K562 (cell line): ENCODE measurements at regions not wholly inside any gene's neighbourhood (a gene's known extent, or its start where the extent isn't known, plus 50 kb on each side); places are given as distances from the start of the nearest gene placed in this dataset.

Experiments
- ATAC-seq: fragments of 200-7000 bp; cut with Tn5 transposase; 3 replicates; pipeline ENCODE4 v1.9.1; 2020; ENCODE audit warnings: moderate library complexity
- BruUV-seq: library from RNA; stranded (reverse); fragments of 400-500 nt; replicated peaks from 2 replicates; lab custom pipeline; 2021; lab: Mats Ljungman, UMichigan
- CTCF ChIA-PET: fragments of 300-600 bp; formaldehyde crosslinking; extraction: SDS; loops from one replicate; lab custom pipeline; 2021; ENCODE audit warnings: low intra/inter-chr PET ratio; lab: Yijun Ruan, JAX
- POLR2A ChIA-PET: fragments of 300-600, 350-650 bp; sonication (Branson Sonifier 250); formaldehyde crosslinking; extraction: SDS; loops from one replicate; lab custom pipeline; 2021; ENCODE audit warnings: antibody characterized with exemption, inconsistent platforms; lab: Yijun Ruan, JAX
- DNase-seq, 4 experiments: peaks; one replicate each; pipeline versions ENCODE4 v3.0.0 to v3.0.0-alpha.2; 2011 to 2018; ENCODE audit warnings: low spot score in 3 of 4, mixed read lengths in 3 of 4; ENCODE audit errors: extremely low read depth in 1 of 4
- FAIRE-seq: peaks from 2 replicates; lab custom pipeline; 2011; peaks lifted over from hg19 to GRCh38; lab: Jason Lieb, UNC
- H2AFZ ChIP-seq: 2 replicates; pipeline ENCODE4 v1.6.0; 2011; ENCODE audit warnings: low read depth, low read length, control low read depth, inconsistent platforms
- H3K27ac ChIP-seq: fragments of 200-600 bp; 3 replicates; pipeline ENCODE4 v1.8.0; 2011; ENCODE audit warnings: low read depth, mild to moderate bottlenecking, control low read depth, inconsistent platforms, low read length, moderate library complexity, mixed read lengths; ENCODE audit errors: extremely low read depth
- H3K27me3 ChIP-seq, 2 experiments: fragments of 300-600 bp in 1 of 2; 2 replicates in 1 of 2; 3 replicates in 1 of 2; pipeline versions ENCODE4 v1.6.0 to v1.8.0; 2011; ENCODE audit warnings: inconsistent platforms in 2 of 2, low read length in 2 of 2, mild to moderate bottlenecking in 1 of 2, mixed read lengths in 1 of 2, moderate library complexity in 1 of 2; ENCODE audit not compliant: control insufficient read depth in 2 of 2, insufficient read depth in 2 of 2
- H3K36me3 ChIP-seq: fragments of 300-600 bp; 3 replicates; pipeline ENCODE4 v1.8.0; 2011; ENCODE audit warnings: mild to moderate bottlenecking, low read length, inconsistent platforms; ENCODE audit not compliant: control insufficient read depth, insufficient read depth
- H3K4me1 ChIP-seq, 2 experiments: fragments of 200-600 bp in 1 of 2; replicated peaks in 1 of 2; 2 replicates in 1 of 2; 3 replicates in 1 of 2; pipeline versions ENCODE4 v1.5.1 to v1.8.0; 2011; ENCODE audit warnings: inconsistent platforms in 2 of 2, low read length in 2 of 2, mild to moderate bottlenecking in 1 of 2, mixed read lengths in 1 of 2, moderate library complexity in 1 of 2; ENCODE audit not compliant: control insufficient read depth in 2 of 2, insufficient read depth in 2 of 2
- H3K4me2 ChIP-seq: 2 replicates; pipeline ENCODE4 v1.6.1; 2011; ENCODE audit warnings: low read length, control low read depth, inconsistent platforms, mixed read lengths; ENCODE audit not compliant: insufficient read depth
- H3K4me3 ChIP-seq: fragments of 200-600 bp; sonication (generic), shearing (Covaris generic); 2 replicates; pipeline ENCODE4 v1.5.1; 2016; ENCODE audit warnings: control low read depth, inconsistent platforms
- H3K79me2 ChIP-seq: fragments of 200-600 bp; 3 replicates; pipeline ENCODE4 v1.8.0; 2011; ENCODE audit warnings: low read length, inconsistent platforms; ENCODE audit not compliant: control insufficient read depth, insufficient read depth
- H3K9ac ChIP-seq, 2 experiments: 2 replicates each; pipeline versions ENCODE4 v1.6.0 to v1.6.1; 2011; ENCODE audit warnings: low read depth in 2 of 2, low read length in 2 of 2, control low read depth in 1 of 2, inconsistent platforms in 1 of 2, mild to moderate bottlenecking in 1 of 2, mixed read lengths in 1 of 2; ENCODE audit not compliant: insufficient read depth in 1 of 2
- H3K9me1 ChIP-seq: one replicate; pipeline ENCODE4 v1.6.0; 2011; ENCODE audit warnings: inconsistent platforms, mild to moderate bottlenecking, low read length, moderate library complexity; ENCODE audit not compliant: control insufficient read depth, insufficient read depth
- H3K9me3 ChIP-seq: replicated peaks from 2 replicates; pipeline ENCODE4 v1.5.1; 2011; ENCODE audit warnings: low read depth, low read length, inconsistent platforms; ENCODE audit not compliant: control insufficient read depth, insufficient read depth
- H4K20me1 ChIP-seq: replicated peaks from 2 replicates; pipeline ENCODE4 v1.6.1; 2011; ENCODE audit warnings: low read length, inconsistent platforms, mixed read lengths; ENCODE audit not compliant: control insufficient read depth, insufficient read depth
- BRF2 ChIP-seq: IDR thresholded peaks from 3 replicates; pipeline ENCODE4 v1.6.1; 2011; ENCODE audit warnings: borderline replicate concordance, mild to moderate bottlenecking; ENCODE audit not compliant: insufficient read length, insufficient read depth
- E2F1 ChIP-seq: sonication (generic); formaldehyde crosslinking; IDR thresholded peaks from 2 replicates; pipeline ENCODE4 v1.8.1; 2023; ENCODE audit warnings: mild to moderate bottlenecking, missing genetic modification reagents, moderate library complexity
- EZH2 ChIP-seq: IDR thresholded peaks from 2 replicates; pipeline ENCODE4 v1.6.1; 2012; ENCODE audit warnings: low read depth, mild to moderate bottlenecking, inconsistent platforms, low read length, borderline replicate concordance
- HDGF ChIP-seq: fragments of 450-650 bp; IDR thresholded peaks from 2 replicates; pipeline ENCODE4 v1.6.1; 2016
- JUN ChIP-seq, 2 experiments: sonication (generic) in 1 of 2; formaldehyde crosslinking in 1 of 2; IDR thresholded peaks; 2 replicates each; pipeline versions ENCODE4 v1.6.1 to v1.8.0; 2012 to 2022; ENCODE audit warnings: borderline replicate concordance in 2 of 2, mild to moderate bottlenecking in 2 of 2, improper control_type of control experiment in 1 of 2, low read depth in 1 of 2, low read length in 1 of 2, missing genetic modification reagents in 1 of 2
- KLF16 ChIP-seq: IDR thresholded peaks from 2 replicates; pipeline ENCODE4 v1.6.1; 2016; ENCODE audit warnings: antibody characterized with exemption
- MCM3 ChIP-seq: fragments of 450-650 bp; IDR thresholded peaks from 2 replicates; pipeline ENCODE4 v1.6.1; 2016
- NCOA1 ChIP-seq: fragments of 450-650 bp; IDR thresholded peaks from 2 replicates; pipeline ENCODE4 v1.6.1; 2016; ENCODE audit warnings: low read depth
- PHB ChIP-seq: fragments of 250-450 bp; sonication (Bioruptor Pico); IDR thresholded peaks from 2 replicates; pipeline ENCODE4 v1.5.0; 2021
- TARDBP ChIP-seq: fragments of 450-650 bp; IDR thresholded peaks from 2 replicates; pipeline ENCODE4 v1.6.1; 2016
- TFE3 ChIP-seq: fragments of 450-650 bp; formaldehyde crosslinking; IDR thresholded peaks from 2 replicates; pipeline ENCODE4 v1.4.0; 2020; ENCODE audit warnings: mild to moderate bottlenecking, mixed read lengths
- USF2 ChIP-seq: sonication (generic); formaldehyde crosslinking; IDR thresholded peaks from 2 replicates; pipeline ENCODE4 v1.5.0; 2020; ENCODE audit warnings: missing genetic modification reagents
- ZBTB43 ChIP-seq: sonication (generic); formaldehyde crosslinking; IDR thresholded peaks from 2 replicates; pipeline ENCODE4 v1.8.0; 2023; ENCODE audit warnings: mild to moderate bottlenecking, missing genetic modification reagents
- ZFX ChIP-seq: sonication (generic); formaldehyde crosslinking; IDR thresholded peaks from 2 replicates; pipeline ENCODE4 v1.8.0; 2022; ENCODE audit warnings: mild to moderate bottlenecking, missing genetic modification reagents, moderate library complexity
- WGBS: fragments of 100-300 bp; shearing (Covaris generic); methylation state at CpG from one replicate; pipeline ENCODE4 v1.1.6; 2016; ENCODE audit warnings: low coverage, mixed read lengths; ENCODE audit not compliant: insufficient coverage; ENCODE audit errors: missing lambda C conversion rate; 5-methylcytosine and 5-hydroxymethylcytosine counted together
- in situ Hi-C: fragments of 300-500 bp; cut with MboI; formaldehyde crosslinking; loops from 4 replicates; pipeline ENCODE4 v1.15.0; 2018; ENCODE audit warnings: inconsistent platforms, mixed read lengths
- intact Hi-C: fragments of 100-400 bp; cut with micrococcal nuclease; formaldehyde crosslinking; loops from 2 replicates; pipeline ENCODE4 v1.14.2; 2022

- Histone ChIP-seq H3K9me3 (no peaks in the 10 kb centered on the region), H3K36me3 (no peaks in the 10 kb centered on the region), H3K79me2 (no peaks in the 10 kb centered on the region), H3K4me2 (no peak overlapping the region), H3K4me3 (no peak overlapping the region), H4K20me1 (no peaks in the 10 kb centered on the region), H3K9me1 (no peaks in the 10 kb centered on the region), H3K27ac (no peak overlapping the region), H3K4me1 (no peaks in the 10 kb centered on the region), H3K27me3 (no peaks in the 10 kb centered on the region), H2AFZ (no peak overlapping the region), H3K9ac (no peak overlapping the region)
- intact Hi-C loops: no loop called here
- BruUV-seq: no TSS peak
- FAIRE-seq: no peak
- WGBS: 0% methylated on average over 8 of the region's 8 CpGs
- no peak for DNase-seq
- ATAC-seq: no peak
- TF ChIP-seq JUN (IDR thresholded peaks at IDR 0.05; ENCODE audit: borderline replicate concordance, low read depth, low read length): no peak
- TF ChIP-seq JUN (CRISPR knock-in tag; IDR thresholded peaks at IDR 0.05; ENCODE audit: borderline replicate concordance): no peak
- TF ChIP-seq KLF16: no peak
- TF ChIP-seq USF2 (CRISPR knock-in tag): no peak
- TF ChIP-seq TFE3 (CRISPR knock-in tag): no peak
- TF ChIP-seq EZH2: no peak
- no peak for TF ChIP-seq NCOA1
- TF ChIP-seq ZBTB43 (CRISPR knock-in tag): no peak
- no peak for TF ChIP-seq PHB (CRISPR knock-in tag)
- TF ChIP-seq E2F1 (CRISPR knock-in tag): no peak
- no peak for TF ChIP-seq BRF2
- TF ChIP-seq HDGF: no peak
- TF ChIP-seq TARDBP: no peak
- no peak for TF ChIP-seq MCM3
- TF ChIP-seq ZFX (CRISPR knock-in tag): no peak
- ChIA-PET CTCF (no interaction called here), POLR2A (no interaction called here)
- in situ Hi-C loops: no loop called here
These were observed 56.0 kb upstream of the SNRPN start for GRCh38 chr15:24898715-24899272.
